B cell (primary cell): ENCODE measurements at regions not wholly inside any gene's neighbourhood (a gene's known extent, or its start where the extent isn't known, plus 50 kb on each side); places are given as distances from the start of the nearest gene placed in this dataset.

ENCODE experiments used
- EZH2 ChIP-seq: IDR thresholded peaks from 2 replicates; pipeline ENCODE4 v1.6.1; 2012; ENCODE audit warnings: borderline replicate concordance, low read depth, mild to moderate bottlenecking, moderate library complexity, low read length; ENCODE audit not compliant: insufficient read depth, poor library complexity, severe bottlenecking
- TF ChIP-seq, protein P1 (sequence below): fragments of 200-600 bp; IDR thresholded peaks from one replicate; pipeline ENCODE4 v1.8.0; 2022; ENCODE audit warnings: antibody characterized with exemption, mild to moderate bottlenecking

DNA sequence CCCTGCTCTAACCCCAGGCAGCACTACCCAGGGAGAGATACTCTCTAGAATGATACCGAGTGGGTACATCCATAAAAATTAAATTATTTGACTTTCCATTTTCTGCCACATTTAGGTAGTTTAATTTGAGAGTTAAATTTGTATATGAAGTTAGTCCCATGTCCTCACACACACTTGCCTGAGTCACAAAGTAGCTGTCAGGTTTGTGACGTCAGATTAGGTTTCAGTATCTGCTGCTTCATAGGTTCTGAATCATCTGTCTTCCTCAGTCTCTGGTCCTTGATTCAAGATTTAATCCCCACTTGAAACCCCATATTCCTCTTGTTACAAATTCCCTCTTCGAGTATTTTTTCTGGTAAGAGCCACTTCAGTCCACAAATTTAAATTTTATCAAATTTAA is 738.6 kb upstream of the FAM98A start:
- TF ChIP-seq, protein P1, sequence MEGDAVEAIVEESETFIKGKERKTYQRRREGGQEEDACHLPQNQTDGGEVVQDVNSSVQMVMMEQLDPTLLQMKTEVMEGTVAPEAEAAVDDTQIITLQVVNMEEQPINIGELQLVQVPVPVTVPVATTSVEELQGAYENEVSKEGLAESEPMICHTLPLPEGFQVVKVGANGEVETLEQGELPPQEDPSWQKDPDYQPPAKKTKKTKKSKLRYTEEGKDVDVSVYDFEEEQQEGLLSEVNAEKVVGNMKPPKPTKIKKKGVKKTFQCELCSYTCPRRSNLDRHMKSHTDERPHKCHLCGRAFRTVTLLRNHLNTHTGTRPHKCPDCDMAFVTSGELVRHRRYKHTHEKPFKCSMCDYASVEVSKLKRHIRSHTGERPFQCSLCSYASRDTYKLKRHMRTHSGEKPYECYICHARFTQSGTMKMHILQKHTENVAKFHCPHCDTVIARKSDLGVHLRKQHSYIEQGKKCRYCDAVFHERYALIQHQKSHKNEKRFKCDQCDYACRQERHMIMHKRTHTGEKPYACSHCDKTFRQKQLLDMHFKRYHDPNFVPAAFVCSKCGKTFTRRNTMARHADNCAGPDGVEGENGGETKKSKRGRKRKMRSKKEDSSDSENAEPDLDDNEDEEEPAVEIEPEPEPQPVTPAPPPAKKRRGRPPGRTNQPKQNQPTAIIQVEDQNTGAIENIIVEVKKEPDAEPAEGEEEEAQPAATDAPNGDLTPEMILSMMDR: no peak
- TF ChIP-seq EZH2: no peak
